Left renal cortex interstitium (tissue), 4 donors: ENCODE measurements at regions not wholly inside any gene's neighbourhood (a gene's known extent, or its start where the extent isn't known, plus 50 kb on each side); places are given as distances from the start of the nearest gene placed in this dataset.
"Not testable (repeated sequence)": the region's sequence is repeated elsewhere in the genome, so short reads cannot be mapped to it uniquely, and the experiment has no call there.

Source experiments
- DNase-seq, 4 donors: peaks; one replicate each; pipeline ENCODE4 v3.0.0-alpha.2; 2013; ENCODE audit warnings: low read depth in 4 of 4, low spot score in 2 of 4, missing footprints in 1 of 4

DNA sequence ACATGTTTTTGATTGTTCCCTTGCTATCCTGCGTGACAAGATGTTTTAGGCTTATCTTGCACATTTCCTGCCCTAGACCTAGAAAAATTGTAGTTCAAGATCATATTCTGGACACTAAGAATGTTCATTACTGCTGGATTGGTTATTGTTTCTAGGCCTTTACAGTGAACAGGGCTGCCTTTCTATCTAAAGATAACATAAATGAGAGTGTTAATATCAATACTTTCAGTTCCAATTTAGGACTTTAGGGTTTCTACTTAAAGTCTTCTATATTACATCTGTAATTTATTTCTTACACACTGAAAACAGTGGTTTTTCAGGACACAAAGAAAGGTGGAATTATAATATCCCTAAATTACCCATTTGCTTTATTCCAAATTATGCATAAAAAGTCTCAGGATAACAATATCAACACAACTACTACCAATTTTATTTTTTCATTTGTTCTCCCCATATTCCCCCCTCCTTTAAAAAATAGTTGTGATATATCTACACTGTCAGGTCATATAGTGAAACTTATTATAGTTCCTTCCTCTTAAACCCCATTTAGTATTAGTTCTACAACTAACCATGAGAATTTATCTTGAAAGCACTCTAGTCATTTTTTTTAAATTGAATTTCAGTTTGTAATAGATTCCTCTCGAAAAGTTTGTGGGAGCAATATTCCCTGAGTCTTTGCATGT, 293.9 kb upstream of the RIOK2 start:
- DNase-seq: no peak

DNA sequence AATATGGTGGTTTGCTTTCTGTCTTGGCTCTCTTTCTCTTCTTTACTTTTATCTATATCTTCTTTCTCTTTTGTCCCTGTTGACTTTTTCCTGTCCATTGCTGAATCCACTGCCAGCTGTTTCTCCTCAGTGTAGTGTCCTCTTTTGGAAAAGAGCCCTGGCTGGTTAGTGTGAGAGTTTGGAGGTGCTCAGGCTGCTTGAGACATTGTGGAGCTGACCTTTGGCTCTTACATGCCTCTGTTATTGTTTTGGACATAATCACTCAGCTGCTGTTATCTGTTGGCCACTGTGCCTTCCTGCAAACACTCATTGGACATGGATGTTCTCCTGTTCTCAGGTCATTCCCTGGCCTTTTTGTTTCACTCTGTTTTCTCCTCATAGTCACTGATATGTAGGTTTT, 295.4 kb upstream of the RIOK2 start:
- no peak for DNase-seq

- no peak for DNase-seq
Measured at GRCh38 chr5:97480313-97480712, 297.3 kb upstream of the RIOK2 start.

DNA sequence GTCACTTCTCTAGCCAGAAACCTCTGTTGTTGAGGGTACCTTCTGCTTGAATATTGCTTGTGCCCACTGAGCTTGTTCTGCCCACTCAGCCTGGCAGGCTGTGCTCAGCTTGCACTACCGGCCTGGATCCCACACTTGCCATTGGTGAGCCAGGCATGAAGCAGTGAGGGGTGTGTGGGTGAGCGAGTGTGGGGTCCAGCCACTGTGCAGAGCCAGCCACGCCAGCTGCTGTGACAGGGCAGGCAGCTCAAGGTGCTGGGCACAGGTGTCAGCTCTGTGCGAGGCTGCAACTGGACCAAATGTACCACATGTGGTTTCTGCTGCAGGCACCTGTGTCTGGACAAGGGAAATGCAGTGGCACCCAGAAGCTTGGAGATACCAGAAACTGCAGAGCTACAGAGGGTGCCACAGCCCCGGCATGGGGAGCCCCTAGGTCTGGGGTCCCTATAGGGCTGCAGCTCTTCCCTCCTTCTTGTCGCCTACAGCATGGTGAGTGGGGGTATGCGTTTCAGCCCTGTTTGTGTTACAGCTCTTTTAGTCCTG, 305.1 kb upstream of the RIOK2 start:
- no peak for DNase-seq

- DNase-seq: no peak
Measured at GRCh38 chr5:97489010-97489840, 306.2 kb upstream of the RIOK2 start.

- no peak for DNase-seq
Measured at GRCh38 chr5:97494465-97494864, 311.4 kb upstream of the RIOK2 start.

- no peak for DNase-seq
Measured at GRCh38 chr5:97495301-97495700, 312.3 kb upstream of the RIOK2 start.

- no peak for DNase-seq
Measured at GRCh38 chr5:97496037-97496436, 313.0 kb upstream of the RIOK2 start.

- no peak for DNase-seq
Measured at GRCh38 chr5:97498657-97499056, 315.6 kb upstream of the RIOK2 start.

DNA sequence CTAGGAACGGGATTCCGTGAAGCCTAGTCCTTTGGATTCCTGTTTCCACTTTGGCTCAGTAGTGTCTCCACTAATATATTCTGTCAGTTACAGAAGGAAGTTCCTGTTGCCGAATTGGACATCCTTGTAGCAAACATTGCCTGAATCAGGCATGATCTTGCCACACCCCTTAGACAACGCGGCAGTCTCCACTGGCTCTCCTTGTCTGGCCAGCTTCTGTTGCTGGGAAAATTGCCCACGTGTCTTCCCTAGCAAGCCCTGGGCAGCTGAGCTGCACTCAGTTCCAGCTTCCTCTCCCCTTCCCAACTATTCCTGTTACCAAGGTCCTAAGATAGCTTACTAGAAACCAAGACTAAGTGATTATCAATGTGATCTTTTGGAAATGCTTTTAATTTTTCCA, 316.6 kb upstream of the RIOK2 start:
- no peak for DNase-seq

DNA sequence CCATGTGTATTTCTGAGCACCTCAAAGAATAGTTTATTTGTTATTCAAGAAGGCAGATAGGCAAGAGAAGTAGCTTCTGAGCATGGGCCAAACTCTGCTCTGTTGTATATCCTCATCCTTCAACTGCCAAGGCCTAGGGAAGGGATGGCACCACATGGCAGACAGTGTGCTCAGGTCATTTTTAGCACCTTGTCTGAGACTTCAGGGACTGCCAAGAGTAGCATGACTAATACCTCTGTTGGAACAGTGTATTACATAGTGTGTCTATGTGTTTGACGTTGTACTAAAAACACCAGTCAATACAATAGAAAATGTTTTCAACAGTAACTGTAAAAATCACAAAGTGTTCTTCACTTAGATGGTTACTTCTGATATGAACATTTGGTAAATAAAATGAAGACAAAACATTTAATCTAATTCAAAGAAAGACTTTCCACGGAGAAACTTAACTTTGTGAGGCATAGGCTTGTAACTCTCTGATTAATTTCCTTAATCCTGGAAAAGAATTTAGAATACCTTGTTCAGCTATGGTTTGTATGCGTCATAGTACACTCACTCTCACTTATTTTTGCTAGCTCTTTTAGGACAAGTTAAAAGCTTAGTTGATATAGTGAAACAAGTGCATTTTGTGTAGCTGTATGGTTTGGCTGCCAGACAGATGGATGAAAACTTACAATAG, 318.4 kb upstream of the RIOK2 start:
- DNase-seq: no peak

DNA sequence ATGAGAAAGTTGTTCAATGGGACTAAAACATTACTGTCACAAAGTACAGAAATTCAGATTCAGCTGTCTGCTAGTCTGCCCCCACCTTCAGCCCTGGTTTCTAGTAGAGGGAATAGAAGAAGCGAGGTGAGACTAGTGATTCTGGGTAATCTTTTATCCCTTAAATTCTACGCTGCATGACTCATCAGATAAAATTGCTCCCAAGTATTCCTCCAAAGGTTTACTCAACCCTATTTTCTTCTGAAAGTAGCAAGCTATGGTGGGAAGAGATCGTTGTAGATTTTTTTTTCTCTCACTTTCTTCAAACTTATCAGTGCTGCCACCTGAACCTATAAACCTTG, 318.9 kb upstream of the RIOK2 start:
- no peak for DNase-seq

- no peak for DNase-seq
Measured at GRCh38 chr5:97508864-97509263, 325.8 kb upstream of the RIOK2 start.

GRCh38 chr5:97519565-97519964, 336.5 kb upstream of the RIOK2 start:
- DNase-seq: not testable (repeated sequence)

- DNase-seq: not testable (repeated sequence)
Measured at GRCh38 chr5:97523336-97523735, 340.3 kb upstream of the RIOK2 start.

DNA sequence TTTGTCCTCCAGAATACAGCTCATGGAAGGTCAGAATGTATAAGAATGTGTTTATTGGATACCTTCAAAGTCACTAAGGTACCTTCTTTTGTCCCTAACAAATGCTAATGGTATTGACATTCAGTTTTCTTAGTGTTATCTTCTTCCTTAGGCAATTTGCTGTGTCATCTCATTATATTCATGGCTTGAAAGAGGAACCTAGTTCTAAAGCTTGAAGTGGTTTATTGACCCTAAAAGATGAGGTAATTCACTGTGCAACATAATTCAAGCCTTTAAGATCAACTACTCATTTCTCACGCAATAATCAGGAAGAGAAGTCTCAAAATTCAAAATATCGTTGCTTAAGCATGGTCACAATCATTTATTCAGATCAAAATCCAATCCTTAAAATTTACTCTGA, 342.7 kb upstream of the RIOK2 start:
- no peak for DNase-seq

DNA sequence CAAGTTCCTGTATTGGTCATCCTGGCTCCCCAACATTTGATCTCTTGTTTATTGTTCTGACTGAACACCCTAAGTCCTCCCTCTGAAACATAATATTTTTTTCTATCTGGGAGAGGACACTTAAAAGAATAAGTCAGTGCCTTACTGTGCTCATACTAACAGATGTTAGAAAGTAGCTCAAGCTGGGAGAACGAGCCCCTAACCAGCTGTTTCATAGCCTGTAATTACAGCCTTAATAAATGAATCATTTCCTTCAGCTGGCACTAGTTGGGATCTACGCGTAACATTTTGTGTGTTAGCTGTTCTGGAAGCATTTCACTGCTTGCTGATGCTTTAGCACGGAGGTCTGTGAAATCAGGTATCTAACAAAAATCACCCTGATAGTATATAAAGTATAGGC, 345.9 kb upstream of the RIOK2 start:
- no peak for DNase-seq

- no peak for DNase-seq
Measured at GRCh38 chr5:97529354-97529985, 346.4 kb upstream of the RIOK2 start.

DNA sequence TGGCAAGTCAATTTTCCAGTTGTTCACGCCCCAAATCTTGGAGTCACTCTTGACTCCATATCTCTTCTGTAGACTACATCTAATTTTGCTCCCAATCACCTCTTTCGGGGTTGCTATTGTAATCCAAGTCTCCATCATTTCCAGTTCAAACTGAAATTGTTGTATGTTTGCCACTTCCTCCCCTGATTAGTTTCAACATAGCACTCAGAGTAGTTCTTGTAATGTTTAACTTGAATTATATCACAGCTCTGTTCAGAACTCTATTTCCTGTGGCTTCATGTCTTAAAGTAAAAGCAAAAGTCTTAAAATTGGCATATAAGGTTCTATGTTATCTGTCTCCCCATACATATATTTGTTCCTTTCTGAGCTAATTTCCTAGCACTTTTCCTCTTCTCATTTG, 348.5 kb upstream of the RIOK2 start:
- DNase-seq: no peak

GRCh38 chr5:97534166-97534565, 351.1 kb upstream of the RIOK2 start:
- DNase-seq: no peak

DNA sequence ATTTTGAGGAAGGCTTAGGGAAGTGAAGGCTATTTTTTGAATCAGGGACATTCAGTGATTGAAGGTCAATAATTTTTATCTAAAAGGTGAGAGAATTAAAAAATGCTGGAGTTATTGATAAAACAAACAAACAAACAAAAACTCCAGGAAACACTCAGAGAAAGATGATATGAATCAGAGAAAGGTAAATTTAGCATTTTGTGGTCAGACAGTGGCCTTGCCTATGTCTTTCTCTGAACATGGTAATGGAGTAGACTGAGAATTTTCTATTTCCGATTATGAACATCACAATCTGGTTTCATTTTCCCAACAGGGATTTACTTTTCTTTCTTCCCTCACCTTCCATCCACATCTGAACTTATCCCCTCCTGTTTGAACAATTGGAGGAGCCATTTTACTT, 353.6 kb upstream of the RIOK2 start:
- DNase-seq: no peak
